OCI-LY7 (cell line): ENCODE measurements at regions not wholly inside any gene's neighbourhood (a gene's known extent, or its start where the extent isn't known, plus 50 kb on each side); places are given as distances from the start of the nearest gene placed in this dataset.

Experiments
- CTCF ChIP-seq: fragments of 200-600 bp; sonication (generic); conservative IDR thresholded peaks from 2 replicates; pipeline ENCODE4 v1.5.1; 2014; ENCODE audit warnings: mild to moderate bottlenecking, antibody characterized with exemption, low read length, moderate library complexity, mixed read lengths
- EZH2phosphoT487 ChIP-seq: fragments of 200-600 bp; sonication (generic); IDR thresholded peaks from 2 replicates; pipeline ENCODE4 v1.6.1; 2018; ENCODE audit warnings: low read depth, borderline replicate concordance, mild to moderate bottlenecking, mixed run types, antibody characterized with exemption, low read length, moderate library complexity, mixed read lengths

- TF ChIP-seq CTCF (no peak), EZH2phosphoT487 (no peak)
Measured at GRCh38 chr15:93138681-93139250, 49.8 kb upstream of the RGMA start.
